DMS 273 (cell line): ENCODE measurements at regions not wholly inside any gene's neighbourhood (a gene's known extent, or its start where the extent isn't known, plus 50 kb on each side); places are given as distances from the start of the nearest gene placed in this dataset.

Experiments
- DNase-seq: peaks from one replicate; lab custom pipeline; 2025; ENCODE audit not compliant: unreplicated experiment; lab: John Stamatoyannopoulos, UW

- no peak for DNase-seq
Observed at GRCh38 chr3:25128735-25129134, 299.3 kb upstream of the RARB start.

- no peak for DNase-seq
Observed at GRCh38 chr3:25130724-25131520, 297.1 kb upstream of the RARB start.

- DNase-seq: no peak
Observed at GRCh38 chr3:25133588-25133987, 294.5 kb upstream of the RARB start.

- DNase-seq: no peak
Observed at GRCh38 chr3:25137606-25138005, 290.5 kb upstream of the RARB start.

- no peak for DNase-seq
Observed at GRCh38 chr3:25139267-25139666, 288.8 kb upstream of the RARB start.

DNA sequence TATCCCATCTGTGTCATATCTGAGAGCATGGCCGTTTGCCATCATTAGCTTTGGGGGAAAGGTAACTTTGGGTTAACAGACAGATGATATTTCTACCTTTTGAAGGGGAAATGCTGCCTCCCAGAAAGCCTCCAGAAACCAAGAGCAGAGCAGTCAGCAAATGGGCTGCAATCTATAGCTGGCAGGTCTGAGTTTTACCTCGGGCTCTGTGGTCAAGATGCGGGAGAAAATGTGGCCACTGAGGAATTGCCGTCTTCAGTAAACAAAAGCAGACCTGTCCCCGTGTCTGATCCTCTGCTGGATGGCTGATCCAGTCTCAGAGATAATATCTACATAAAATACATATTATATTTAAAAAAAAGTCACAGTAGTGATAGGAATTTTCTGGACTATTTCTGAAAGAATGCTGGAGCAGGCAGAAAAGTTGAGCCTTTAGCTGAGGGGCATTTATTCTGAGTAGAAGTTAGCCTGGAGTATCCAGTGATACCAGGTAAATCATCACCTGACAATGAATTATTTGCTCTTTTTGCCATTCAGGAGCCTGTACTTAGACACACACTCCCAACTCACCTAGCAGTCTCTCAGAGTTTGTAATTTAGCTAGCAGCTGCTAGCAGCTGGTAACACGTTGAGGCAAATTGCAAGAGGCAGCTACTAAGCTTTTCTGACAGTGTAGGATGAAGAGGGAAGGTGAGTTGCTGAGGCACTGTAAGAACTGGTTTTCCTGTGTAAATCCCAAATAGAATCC, 285.3 kb upstream of the RARB start:
- DNase-seq: no peak

DNA sequence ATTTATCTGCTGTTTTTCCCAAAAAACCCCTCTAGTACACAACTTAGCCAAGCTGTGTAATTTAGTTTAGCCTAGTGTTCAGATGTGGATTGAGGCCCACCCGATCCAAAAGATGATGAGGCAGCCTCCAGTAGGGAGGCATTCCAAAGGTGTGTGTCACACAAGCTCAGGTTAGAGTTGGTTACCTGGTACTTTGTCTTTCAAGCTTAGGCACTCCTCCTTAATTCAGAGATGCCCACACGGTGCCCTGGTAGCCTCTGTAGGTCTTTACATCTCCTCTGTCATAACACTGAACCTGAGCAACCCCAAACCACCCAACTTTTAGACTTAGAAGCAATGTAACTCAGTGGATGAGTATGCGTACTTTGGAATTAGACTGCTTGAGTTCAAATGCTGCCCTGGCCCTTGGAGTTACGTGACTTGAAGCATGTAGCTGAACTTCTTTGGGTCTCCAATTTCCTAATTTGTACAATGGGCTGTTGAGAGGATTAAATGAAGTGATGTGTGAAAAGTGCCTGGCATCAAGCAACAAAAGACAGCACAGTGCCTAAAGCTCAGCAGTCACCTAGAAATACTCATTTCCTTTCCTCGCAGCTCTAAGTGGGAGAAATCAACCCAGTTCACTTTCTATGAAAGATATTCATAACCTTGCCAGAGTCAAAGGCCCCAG, 284.6 kb upstream of the RARB start:
- DNase-seq: no peak

DNA sequence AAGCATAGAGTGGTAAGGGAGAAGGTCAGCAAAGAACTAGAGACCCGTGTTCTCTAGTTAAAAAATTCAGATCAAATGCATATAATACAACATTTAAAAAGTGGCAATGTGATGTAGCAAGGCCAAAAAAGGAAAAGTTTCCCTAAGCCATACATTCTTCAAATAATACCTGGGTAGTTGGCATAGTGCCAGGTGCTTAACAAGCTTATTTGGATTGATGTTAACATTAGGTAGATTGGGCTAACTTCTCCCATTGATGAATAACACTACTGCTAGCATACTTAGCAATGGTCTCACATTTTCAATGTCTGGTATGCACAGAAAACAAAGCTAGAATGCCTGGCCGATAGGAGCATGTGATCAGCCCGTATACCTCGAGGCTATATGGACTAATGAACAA, 283.6 kb upstream of the RARB start:
- no peak for DNase-seq

DNA sequence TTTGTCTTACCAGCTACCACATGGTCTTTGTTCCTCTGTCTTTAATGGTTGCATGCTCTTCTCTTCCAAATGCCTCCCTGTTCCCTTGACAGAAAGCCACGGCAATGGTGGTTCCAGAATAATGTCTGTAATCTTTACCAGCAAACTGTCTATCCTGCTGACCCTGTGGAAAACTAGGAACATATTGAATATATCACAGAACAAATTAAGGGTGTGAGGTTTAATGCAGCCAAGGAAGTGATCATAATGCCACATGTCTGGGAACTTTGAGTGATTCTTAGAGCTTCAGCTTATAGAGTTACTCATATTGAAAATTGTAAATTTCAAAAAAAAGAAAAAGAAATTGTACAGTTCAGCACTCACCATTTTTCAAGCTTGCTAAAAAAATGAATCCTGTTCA, 282.9 kb upstream of the RARB start:
- no peak for DNase-seq

- DNase-seq: no peak
Observed at GRCh38 chr3:25150199-25150598, 277.9 kb upstream of the RARB start.

DNA sequence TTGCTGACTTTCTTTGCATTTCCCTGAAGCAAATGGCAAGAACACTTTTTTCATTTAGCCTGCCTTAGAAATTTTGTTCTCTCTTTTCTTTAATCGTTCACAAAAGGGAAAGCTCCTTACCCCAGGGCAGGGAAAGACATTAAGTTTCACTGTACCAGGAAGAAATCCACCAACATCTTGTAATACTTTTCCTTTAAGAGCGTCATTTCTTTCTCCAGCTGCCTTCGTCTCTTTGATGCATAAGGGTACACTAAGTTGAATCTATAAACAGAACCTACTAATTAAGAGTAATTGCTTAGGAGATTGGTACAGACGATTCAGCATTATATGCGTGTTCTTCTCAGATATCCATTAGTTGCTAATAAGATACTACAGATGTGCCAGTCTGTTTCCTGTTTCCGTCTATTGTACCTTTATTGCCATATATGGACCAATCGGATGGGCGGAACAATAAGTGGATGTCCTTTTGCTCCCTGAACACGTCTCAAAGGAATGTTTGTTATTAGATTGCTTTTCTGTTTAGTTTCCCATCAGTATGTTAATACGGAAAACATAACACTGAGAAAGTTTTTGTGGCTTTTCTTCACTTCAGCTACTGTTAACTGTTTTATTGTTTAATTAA, 276.7 kb upstream of the RARB start:
- DNase-seq: no peak

DNA sequence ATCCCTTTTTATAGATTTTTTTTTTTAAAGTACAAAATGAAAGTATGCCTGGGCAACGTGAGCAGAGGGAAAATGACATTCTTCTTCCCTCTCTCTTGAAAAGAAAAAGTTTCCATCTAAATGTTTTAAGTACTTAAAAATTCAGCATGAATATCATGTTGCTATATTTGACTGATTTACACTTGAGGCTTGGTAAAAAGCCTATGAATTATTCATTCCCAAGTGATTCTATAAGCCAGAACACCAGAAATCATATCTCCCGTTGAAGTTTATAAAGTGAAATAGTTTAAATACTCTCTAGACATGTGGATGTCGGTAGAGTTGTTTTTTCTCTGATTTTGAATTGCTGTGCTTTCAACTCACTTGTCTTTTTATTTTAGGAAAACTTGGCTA, 276.2 kb upstream of the RARB start:
- no peak for DNase-seq

DNA sequence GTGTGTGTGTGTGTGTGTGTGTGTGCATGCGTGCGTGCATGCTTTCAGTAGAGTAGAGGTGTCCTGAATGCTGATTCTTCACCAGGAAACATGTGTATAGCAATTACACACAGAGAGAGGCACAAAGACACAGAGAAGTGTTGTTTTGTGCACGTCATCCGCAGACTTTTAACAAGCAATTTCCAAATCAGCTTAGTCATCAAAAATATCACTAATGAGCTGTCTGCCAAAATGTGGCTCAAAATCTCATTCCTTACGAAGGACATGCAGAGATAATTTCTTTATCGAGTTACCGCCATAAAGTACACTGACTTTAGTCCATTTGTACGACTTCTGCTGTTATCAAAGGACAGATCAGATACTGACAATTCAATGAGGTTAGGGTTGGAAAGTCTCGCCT, 274.9 kb upstream of the RARB start:
- DNase-seq: no peak

DNA sequence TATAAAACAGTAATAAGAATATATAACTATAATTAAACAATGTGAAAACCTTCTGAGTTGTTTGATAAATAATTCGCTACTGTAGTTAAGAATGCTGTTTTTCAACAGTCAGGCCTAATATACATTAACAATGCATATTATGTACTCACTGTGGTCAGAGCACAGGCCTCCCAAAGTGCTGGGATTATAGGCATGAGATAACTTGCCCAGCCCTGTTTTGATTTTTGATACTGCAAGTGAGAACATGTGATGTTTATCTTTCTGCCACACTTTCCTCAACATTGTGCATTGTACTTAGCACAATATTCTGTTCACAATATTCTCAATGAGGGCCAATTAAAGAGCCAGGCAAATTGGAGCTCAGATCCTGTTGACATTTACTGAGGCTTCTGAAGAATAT, 274.5 kb upstream of the RARB start:
- no peak for DNase-seq

- no peak for DNase-seq
Observed at GRCh38 chr3:25155652-25156471, 272.2 kb upstream of the RARB start.

- no peak for DNase-seq
Observed at GRCh38 chr3:25156626-25157025, 271.4 kb upstream of the RARB start.

DNA sequence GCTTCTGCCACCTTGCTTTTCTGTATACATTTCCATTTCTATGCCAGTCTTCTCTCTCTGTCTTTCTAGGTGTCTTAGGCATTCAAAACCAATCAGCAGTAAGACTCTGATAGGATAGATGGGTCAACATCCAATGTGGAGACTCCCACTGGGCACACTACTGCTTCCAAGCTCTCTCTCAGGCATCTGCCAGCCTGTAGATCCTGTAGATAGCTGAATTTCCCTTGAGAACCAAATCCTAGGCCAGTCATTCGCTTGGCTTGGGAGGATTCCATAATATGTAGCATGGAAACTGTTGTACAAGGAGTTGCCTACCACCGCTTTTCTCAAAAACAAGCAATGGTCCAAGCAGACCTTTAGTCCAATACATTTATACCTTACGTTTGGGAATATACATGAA, 262.8 kb upstream of the RARB start:
- no peak for DNase-seq

DNA sequence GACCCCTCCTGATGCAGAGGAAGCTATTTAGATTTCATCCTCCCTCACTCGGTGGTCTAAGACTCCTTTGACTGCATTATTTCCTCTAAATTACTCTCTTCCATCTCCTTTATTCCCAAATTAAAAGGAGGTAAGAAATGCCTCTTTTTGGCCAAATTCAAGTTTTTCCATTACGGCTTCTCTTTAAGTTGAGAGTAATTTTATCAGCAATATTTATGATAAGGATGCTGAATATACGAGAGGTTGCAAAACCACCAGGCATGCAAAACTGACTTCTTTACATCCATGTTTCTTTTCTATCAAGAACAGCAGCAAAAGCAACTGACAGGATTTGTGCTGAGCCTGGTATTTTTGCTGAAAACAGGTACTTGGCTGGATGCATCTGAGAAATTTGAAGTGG, 262.0 kb upstream of the RARB start:
- no peak for DNase-seq

- DNase-seq: no peak
Observed at GRCh38 chr3:25169151-25169550, 258.9 kb upstream of the RARB start.

GRCh38 chr3:25170021-25170420, 258.0 kb upstream of the RARB start:
- DNase-seq: no peak
